T47D (cell line): ENCODE measurements at regions not wholly inside any gene's neighbourhood (a gene's known extent, or its start where the extent isn't known, plus 50 kb on each side); places are given as distances from the start of the nearest gene placed in this dataset.

ENCODE experiments used
- DNase-seq, 2 experiments: peaks; one replicate each; pipeline versions ENCODE4 v3.0.0 to v3.0.0-alpha.2; 2011 to 2012; ENCODE audit warnings: low read depth in 1 of 2, low spot score in 1 of 2
- JUND ChIP-seq: IDR thresholded peaks from 2 replicates; pipeline ENCODE4 v1.6.1; 2012; ENCODE audit warnings: low read depth
- in situ Hi-C: cut with HindIII; loops from 2 replicates; pipeline ENCODE4 v1.10.0; 2016; ENCODE audit warnings: low sequenced_read_pairs, low pct_unique_long_range_greater_than_20kb

- no peak for DNase-seq
- no peak for TF ChIP-seq JUND
- in situ Hi-C loops: no loop called here
Observed at GRCh38 chr10:75347186-75347585, 54.4 kb downstream of the ZNF503 start.

GRCh38 chr10:75345738-75346137, 55.8 kb downstream of the ZNF503 start:
- in situ Hi-C loops: no loop called here
- TF ChIP-seq JUND: no peak

GRCh38 chr10:75344170-75344569, 57.4 kb downstream of the ZNF503 start:
- in situ Hi-C loops: no loop called here
- DNase-seq: no peak
- TF ChIP-seq JUND: no peak

More at GRCh38 chr10:75345738-75346137, 55.8 kb downstream of the ZNF503 start:
- no peak for DNase-seq

GRCh38 chr10:75342397-75342796, 59.2 kb downstream of the ZNF503 start:
- TF ChIP-seq JUND: no peak
- no peak for DNase-seq
- in situ Hi-C loops: no loop called here

- no peak for TF ChIP-seq JUND
- in situ Hi-C loops: no loop called here
- DNase-seq: no peak
Observed at GRCh38 chr10:75335983-75336382, 65.6 kb downstream of the ZNF503 start.

GRCh38 chr10:75335191-75335590, 66.4 kb downstream of the ZNF503 start:
- DNase-seq: no peak
- in situ Hi-C loops: no loop called here

GRCh38 chr10:75334720-75335119, 66.8 kb downstream of the ZNF503 start:
- TF ChIP-seq JUND: no peak
- no peak for DNase-seq
- in situ Hi-C loops: no loop called here

More at GRCh38 chr10:75335191-75335590, 66.4 kb downstream of the ZNF503 start:
- TF ChIP-seq JUND: no peak

GRCh38 chr10:75332081-75332480, 69.5 kb downstream of the ZNF503 start:
- TF ChIP-seq JUND: no peak
- DNase-seq: no peak
- in situ Hi-C loops: no loop called here

GRCh38 chr10:75331081-75331480, 70.5 kb downstream of the ZNF503 start:
- no peak for TF ChIP-seq JUND
- in situ Hi-C loops: no loop called here
- DNase-seq: no peak

GRCh38 chr10:75329190-75329745, 72.3 kb downstream of the ZNF503 start:
- TF ChIP-seq JUND: no peak
- no peak for DNase-seq
- in situ Hi-C loops: no loop called here

GRCh38 chr10:75326306-75326705, 75.3 kb downstream of the ZNF503 start:
- no peak for TF ChIP-seq JUND
- in situ Hi-C loops: no loop called here
- no peak for DNase-seq

- no peak for TF ChIP-seq JUND
- no peak for DNase-seq
- in situ Hi-C loops: no loop called here
Observed at GRCh38 chr10:75319274-75319673, 82.3 kb downstream of the ZNF503 start.

GRCh38 chr10:75314570-75314969, 78.8 kb upstream of the COMTD1 start:
- no peak for DNase-seq
- in situ Hi-C loops: no loop called here
- no peak for TF ChIP-seq JUND

- in situ Hi-C loops: no loop called here
- DNase-seq: no peak
- TF ChIP-seq JUND: no peak
Observed at GRCh38 chr10:75312440-75312839, 76.7 kb upstream of the COMTD1 start.
